ENCODE measurements at regions not wholly inside any gene's neighbourhood (a gene's known extent, or its start where the extent isn't known, plus 50 kb on each side); places are given as distances from the start of the nearest gene placed in this dataset.

DNA sequence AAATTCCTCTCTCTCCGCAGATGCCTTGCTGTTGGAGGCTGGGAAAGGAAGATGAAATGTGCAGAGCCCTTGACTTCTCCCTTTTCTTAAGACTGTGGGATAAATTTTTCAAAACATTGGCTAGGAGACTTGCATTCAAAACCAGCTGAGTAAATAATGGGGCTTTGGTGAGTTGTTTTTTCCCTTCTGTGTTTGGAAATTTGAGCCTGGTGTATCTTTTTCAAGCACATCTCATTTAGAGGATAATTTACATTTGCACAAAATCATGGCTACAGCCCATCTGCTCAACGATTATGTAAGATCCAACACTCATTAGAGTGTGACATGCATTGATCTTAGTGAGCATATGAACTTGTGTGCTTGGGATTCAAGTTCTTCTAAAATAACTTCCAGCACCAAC lies 112.1 kb upstream of the ATP8B1 start:
- TF ChIP-seq, protein P1, sequence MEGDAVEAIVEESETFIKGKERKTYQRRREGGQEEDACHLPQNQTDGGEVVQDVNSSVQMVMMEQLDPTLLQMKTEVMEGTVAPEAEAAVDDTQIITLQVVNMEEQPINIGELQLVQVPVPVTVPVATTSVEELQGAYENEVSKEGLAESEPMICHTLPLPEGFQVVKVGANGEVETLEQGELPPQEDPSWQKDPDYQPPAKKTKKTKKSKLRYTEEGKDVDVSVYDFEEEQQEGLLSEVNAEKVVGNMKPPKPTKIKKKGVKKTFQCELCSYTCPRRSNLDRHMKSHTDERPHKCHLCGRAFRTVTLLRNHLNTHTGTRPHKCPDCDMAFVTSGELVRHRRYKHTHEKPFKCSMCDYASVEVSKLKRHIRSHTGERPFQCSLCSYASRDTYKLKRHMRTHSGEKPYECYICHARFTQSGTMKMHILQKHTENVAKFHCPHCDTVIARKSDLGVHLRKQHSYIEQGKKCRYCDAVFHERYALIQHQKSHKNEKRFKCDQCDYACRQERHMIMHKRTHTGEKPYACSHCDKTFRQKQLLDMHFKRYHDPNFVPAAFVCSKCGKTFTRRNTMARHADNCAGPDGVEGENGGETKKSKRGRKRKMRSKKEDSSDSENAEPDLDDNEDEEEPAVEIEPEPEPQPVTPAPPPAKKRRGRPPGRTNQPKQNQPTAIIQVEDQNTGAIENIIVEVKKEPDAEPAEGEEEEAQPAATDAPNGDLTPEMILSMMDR (IDR thresholded peaks at IDR 0.05): no peak
- no peak for TF ChIP-seq POLR2A (IDR thresholded peaks at IDR 0.05)

Measured in transverse colon (tissue), 3 donors.